Activated naive CD4-positive, alpha-beta T cell treated with anti-CD3 and anti-CD28 coated beads, Interleukin-2, amount 50 U/mL, for 16 hours (primary cell): ENCODE measurements at regions not wholly inside any gene's neighbourhood (a gene's known extent, or its start where the extent isn't known, plus 50 kb on each side); places are given as distances from the start of the nearest gene placed in this dataset.

ENCODE experiments used
- DNase-seq: peaks from one replicate; pipeline ENCODE4 v3.0.0-alpha.2; 2020

DNA sequence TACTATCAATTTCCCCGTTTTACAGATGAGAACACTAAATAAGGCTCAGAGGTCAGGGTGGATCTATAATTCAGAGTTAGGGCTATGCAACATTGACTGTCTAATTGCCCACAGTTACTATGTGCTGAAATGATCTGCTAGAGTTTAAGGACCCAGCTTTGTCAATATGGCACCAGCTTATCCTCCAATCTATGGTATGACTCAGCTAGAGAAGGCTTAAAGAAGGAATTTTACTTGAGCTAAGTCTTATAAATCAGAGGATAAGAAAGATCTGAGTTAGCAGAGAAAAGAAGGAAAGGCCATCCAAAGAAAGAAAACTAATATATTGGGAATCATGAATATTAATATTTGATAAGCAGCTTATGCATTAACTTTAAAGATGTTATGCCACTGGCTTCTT lies 78.1 kb downstream of the ASB9 start:
- no peak for DNase-seq

DNA sequence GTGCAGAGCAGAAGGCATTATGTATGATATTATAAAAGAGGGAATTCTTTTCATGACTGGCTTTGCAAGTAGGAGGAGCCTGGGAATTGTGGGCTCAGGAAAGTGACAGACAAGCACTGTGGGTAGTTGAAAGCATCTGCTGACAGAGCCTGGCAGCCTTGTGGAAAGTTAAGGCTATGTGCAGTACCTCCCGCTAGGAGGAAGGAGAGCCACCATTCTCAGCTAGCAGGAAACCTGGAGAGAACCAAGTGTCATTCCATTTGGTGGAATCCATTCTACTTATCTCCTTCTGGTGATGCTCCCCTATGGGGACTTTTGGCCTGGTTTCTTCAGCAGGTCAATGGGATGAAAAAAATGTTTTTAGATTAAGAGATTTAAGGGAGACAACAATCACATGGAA lies 81.8 kb downstream of the ASB9 start:
- no peak for DNase-seq

GRCh38 chrX:15177316-15177715 lies 92.6 kb downstream of the ASB9 start:
- no peak for DNase-seq

- no peak for DNase-seq
Measured at GRCh38 chrX:15173411-15173810, 96.5 kb downstream of the ASB9 start.

GRCh38 chrX:15170927-15171326 lies 99.0 kb downstream of the ASB9 start:
- no peak for DNase-seq

DNA sequence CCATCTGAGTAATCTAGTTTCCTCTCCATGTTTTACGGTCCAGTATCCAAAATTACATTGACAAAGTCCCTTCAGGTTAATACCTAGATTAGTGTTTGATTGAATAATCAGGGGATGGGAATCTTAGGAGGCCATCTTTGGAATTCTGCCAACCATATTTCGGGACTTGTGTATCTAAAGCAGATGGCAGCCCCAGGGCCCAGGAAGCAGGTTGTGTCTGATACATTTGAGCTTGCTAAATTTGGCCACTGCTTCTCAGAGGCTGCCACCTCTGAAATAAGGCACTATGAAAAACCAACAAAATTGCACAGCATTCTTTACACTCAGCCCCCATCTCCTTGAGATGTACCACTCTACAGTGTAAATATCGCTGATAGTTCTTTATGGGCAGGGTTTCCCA lies 102.1 kb downstream of the ASB9 start:
- DNase-seq = no peak

DNA sequence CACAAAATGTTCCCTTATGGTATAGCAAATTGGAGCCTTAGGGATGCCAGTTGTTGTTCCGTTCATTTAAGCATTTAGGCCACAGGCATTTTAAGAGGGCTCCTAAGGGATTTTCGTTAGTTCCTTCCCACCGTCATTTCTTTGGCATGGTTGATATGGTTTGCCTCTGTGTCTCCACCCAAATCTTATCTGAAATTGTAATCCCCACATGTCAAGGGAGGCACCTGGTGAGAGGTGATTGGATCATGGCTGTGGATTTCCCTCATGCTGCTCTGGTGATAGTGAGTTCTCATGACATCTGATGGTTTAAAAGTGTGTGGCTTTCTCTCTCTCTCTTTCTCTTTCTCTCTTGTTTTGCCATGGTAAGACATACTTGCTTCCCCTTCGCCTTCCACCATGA lies 104.1 kb downstream of the ASB9 start:
- DNase-seq = no peak

- DNase-seq = no peak
Measured at GRCh38 chrX:15163131-15163530, 106.8 kb downstream of the ASB9 start.

GRCh38 chrX:15160558-15161095 lies 109.3 kb downstream of the ASB9 start:
- DNase-seq = no peak

- DNase-seq = peak; percentile 15
Measured at GRCh38 chrX:15158736-15159406, 111.0 kb downstream of the ASB9 start.

DNA sequence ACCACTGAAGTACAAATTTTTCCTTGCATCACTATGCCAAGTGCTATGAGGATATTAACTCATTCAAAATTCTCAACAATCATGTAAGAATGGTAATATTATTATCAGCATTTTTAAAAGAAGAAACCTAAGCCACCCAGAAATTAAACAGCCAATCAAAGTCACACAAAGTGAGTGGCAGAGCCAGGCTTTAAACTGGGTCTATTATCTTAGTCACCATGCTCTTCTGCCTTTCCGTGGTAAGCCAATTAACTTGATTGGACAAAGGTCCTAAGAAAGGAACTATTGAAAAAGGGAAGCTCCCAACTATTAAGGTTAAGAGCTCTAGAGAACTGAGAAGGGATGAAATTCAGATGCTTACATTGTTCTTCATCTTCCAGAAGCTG lies 111.5 kb downstream of the ASB9 start:
- DNase-seq = no peak

- no peak for DNase-seq
Measured at GRCh38 chrX:15157624-15158023, 112.3 kb downstream of the ASB9 start.

DNA sequence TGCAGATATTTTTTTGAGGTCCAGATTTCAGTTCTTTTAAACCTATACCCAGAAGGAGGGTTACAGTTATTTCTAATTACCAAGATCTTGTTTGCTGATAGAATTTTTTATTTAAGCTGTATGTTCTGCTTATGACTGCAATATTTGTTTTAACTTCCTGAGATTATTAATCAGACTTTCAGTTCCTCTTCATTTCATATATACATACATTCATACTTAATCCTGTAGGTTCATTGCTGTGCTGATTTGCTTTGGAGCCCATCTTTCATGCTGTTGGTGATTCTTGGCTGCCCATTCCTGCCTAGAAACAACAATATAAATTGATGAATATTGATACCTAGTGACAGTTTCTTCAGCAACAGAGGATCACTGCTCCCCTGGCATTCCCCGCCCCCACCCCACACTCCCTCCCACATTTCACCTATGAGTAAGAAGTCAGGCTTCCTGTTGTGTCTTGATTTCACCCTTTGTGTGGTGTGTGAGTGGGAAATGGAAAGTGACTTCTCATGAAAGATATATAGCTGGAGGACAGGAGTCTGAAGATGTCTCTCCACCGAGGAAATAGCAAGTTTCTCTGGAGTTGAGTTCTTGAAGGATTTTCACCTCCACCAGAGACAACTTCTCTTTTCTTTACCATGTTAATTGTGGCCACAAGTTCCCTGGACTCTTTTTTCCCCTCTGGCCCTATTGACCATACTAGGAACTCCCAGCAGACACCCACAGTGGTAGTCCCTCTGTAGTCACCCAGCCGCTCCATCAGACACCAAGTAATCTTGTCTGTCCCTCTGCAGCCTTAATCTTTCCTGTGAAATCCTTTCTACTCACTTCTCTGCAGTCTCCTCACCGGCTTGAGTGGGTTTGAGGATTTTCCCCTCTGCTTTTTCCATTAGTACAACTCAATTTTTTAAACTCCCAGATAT lies 118.4 kb downstream of the ASB9 start:
- peak; percentile 43 for DNase-seq

DNA sequence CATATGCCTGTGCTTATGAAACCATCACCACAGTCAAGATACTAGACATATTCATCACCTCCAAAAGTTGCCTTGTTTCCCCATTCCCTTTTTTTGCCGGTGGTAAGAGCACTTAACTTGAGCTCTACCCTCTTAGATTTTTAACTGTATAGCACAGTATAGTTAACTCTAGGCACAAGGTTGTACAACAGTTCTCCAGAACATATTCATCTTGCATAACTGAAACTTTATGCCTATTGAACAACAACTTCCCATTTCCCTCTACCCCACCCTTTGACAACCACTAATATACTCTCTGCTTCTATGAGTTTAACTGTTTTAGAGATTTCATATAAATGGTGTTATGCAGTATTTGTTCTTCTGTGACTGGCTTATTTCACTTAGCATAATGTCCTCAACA lies 119.3 kb downstream of the ASB9 start:
- DNase-seq = no peak

GRCh38 chrX:15146515-15146914 lies 123.4 kb downstream of the ASB9 start:
- DNase-seq = peak; percentile 13

- no peak for DNase-seq
Measured at GRCh38 chrX:15143825-15144121, 126.1 kb downstream of the ASB9 start.

GRCh38 chrX:15143050-15143824 lies 126.6 kb downstream of the ASB9 start:
- peak; percentile 60 for DNase-seq

- no peak for DNase-seq
Measured at GRCh38 chrX:15142084-15142715, 127.7 kb downstream of the ASB9 start.

DNA sequence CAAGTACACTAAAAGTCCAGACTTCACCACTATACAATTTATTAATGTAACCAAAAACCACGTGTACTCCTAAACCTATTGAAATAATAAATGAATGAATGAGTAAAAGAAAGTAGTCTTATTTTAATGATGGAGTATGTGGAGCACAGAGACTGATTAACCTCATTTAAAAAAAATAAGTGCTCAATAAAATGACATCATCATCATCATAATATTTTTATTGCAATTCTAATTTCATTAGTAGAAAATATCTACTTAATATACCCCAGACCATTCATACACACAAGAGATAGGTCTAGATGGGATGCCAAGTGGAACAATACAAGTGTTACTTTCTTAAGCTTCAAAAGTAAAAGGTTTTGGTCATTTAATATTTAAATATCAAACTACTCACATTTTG lies 133.1 kb downstream of the ASB9 start:
- no peak for DNase-seq

DNA sequence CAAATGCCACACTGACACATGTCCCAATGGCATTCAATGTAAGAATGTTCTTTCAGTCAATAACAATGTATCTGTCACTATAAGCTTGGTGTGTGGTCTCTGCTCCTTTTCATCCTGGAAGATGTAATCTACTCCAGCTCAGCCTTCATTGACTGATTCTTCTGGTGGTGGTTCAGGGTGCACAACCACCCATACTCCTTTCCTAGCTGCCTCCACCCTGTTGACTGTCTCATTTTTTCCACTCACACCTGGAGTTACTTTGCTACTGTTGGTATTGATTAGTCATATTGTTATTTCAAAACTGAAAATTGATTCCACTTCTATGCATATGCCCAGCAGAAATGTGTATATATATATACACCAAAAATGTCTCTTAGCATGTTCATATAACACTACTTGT lies 140.5 kb downstream of the ASB9 start:
- DNase-seq = no peak

GRCh38 chrX:15128861-15129260 lies 141.0 kb downstream of the ASB9 start:
- no peak for DNase-seq

- no peak for DNase-seq
Measured at GRCh38 chrX:15127010-15127409, 142.9 kb downstream of the ASB9 start.

DNA sequence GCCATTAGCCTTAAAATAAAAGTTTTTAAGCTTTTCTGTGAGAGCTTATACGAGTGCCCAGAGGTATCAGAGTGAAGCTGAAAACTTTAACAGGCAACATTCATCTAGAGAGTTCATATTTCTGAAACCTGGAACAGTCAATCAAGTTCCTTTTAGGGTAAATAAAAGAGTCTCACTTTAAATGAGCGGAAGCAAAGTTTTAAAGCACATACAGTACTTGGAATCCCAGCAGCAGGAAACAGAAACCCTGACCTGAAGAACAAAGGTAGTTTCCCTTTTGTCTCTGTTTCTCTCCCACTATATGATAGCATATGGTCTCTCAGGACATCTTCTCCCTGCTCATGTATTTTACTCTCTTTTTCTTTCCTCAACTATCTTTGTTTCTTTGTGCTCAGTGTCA lies 153.0 kb downstream of the ASB9 start:
- DNase-seq = no peak
